Effector CD8-positive, alpha-beta T cell (primary cell): ENCODE measurements at regions not wholly inside any gene's neighbourhood (a gene's known extent, or its start where the extent isn't known, plus 50 kb on each side); places are given as distances from the start of the nearest gene placed in this dataset.
"Not testable (repeated sequence)": the region's sequence is repeated elsewhere in the genome, so short reads cannot be mapped to it uniquely, and the experiment has no call there.

Experiments used
- DNase-seq: peaks from one replicate; lab custom pipeline; 2025; lab: John Stamatoyannopoulos, UW

GRCh38 chr2:22110244-22110651 lies 986.5 kb downstream of the TDRD15 start:
- DNase-seq: no peak

DNA sequence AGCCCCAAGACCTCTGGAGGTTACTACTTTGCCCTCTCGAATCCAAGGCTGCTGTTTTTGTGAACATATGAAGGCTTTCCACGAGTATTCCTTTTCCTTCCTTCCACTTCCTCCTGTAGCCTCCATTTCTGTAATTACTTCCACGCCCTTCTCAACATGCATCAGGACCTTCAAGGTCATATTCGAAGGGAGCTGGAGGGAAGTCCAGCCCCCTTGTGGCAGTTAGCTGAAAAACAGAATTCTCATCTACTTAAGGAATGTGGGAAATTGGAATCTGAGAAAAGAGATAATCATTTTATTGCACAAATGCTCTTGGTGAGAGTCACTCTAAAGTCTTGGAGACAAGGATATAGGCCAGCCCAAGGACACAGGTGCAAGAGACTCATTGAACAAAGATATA lies 1000.2 kb downstream of the TDRD15 start:
- no peak for DNase-seq

- DNase-seq: no peak
Observed at GRCh38 chr2:22126106-22126505, 1002.3 kb downstream of the TDRD15 start.

DNA sequence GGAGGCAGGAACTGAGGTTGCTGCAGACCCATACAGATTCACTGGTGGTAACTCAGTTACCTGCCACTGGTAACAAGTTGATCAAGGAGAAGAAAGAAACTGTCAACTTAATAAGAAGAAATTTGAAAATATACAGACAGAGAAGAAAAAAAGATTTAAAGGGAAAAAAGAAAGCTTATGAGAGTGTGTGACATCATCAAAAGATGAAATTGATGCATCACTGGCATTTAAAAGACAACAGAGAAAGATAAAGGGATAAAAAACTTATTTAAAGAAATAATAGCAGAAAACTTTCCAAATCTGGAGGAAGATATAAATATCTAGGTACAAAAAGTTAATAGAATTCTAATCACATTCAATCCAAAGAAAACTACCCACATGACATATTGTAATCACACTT lies 1003.2 kb downstream of the TDRD15 start:
- no peak for DNase-seq

DNA sequence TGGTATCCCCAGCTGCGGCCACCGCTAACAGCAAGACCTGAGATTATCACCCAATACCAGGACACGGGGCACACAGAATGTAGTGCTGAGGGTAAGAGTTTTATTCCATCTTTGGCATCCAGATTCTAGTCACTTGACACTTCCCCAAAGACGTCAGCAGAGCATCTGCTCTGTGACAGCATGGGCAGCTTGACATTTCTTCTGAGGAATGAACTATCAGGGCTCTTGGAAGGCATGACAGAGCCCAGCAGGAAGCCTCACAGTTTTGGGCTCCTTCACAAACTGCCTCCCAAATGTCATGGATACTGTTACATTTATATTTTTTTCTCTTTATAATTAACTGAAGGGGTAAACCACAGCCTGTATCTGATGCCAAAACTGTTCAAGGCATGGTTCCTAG lies 1010.7 kb downstream of the TDRD15 start:
- no peak for DNase-seq

DNA sequence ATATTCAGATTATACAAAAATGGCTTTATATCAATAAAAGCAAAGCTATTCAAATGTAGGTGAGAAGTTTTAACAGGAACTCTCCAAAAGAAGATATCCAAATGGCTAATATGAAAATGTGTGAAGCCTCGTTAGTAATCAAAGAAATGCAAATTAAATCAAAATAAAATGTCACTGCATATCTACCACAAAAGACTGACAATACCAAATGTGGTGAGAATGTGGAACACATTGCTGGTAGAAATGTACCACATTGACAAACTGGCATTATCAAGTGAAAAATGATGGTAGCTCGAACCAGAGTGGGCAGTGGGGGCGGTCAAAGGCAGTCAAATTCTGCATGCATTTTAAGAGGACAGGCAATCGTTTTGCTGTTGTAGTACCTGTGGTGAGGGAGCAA lies 1012.7 kb downstream of the TDRD15 start:
- no peak for DNase-seq

DNA sequence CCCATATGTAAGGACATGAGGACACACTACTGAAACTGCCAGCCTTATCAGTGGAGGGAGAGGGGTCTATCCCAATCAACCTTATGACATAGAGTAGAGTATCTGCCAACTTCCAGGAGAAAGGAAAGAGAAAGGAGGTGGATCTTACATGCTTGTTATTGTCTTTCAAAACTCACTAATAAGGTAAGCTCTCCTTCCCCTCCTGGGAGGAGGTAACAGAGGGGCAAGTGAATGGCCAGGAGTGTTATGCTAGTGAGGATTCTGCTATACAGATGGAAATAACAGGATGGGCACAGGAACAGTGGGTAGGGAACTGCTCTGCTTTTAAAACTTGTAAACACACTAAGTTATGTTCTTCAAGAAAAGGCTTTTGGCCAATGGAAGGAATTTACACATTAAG lies 1020.1 kb downstream of the TDRD15 start:
- DNase-seq: no peak

- no peak for DNase-seq
Observed at GRCh38 chr2:22153931-22154613, 1030.3 kb downstream of the TDRD15 start.

DNA sequence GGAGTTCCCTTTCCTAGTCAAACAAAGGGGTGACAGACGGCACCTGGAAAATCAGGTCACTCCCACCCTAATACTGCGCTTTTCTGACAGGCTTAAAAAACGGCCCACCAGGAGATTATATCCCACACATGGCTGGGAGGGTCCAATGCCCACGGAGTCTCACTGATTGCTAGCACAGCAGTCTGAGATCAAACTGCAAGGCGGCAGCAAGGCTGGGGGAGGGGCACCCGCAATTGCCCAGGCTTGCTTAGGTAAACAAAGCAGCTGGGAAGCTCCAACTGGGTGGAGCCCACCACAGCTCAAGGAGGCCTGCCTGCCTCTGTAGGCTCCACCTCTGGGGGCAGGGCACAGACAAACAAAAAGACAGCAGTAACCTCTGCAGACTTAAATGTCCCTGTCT lies 1032.9 kb downstream of the TDRD15 start:
- not testable (repeated sequence) for DNase-seq

- DNase-seq: no peak
Observed at GRCh38 chr2:22167256-22167655, 1043.5 kb downstream of the TDRD15 start.

- DNase-seq: no peak
Observed at GRCh38 chr2:22175003-22175402, 1051.2 kb downstream of the TDRD15 start.

DNA sequence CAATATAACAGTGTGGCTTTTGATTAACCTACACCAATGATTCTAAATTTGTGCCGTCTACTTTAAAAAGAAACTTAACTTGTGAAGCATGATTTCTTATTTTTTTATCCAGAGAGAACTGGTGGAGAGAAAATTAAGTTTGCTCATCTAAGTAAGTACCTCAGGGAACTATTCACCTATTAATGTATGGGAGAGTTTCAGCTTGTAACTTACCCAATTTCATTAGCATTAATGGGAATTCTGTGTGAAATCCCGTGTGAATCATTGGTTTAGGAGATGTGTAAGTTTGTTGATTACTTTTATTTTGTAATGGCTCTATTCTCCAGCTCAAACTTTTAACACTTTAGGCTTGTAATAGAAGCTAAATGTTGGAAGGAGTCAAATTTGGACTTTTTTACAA lies 1061.5 kb downstream of the TDRD15 start:
- DNase-seq: no peak

DNA sequence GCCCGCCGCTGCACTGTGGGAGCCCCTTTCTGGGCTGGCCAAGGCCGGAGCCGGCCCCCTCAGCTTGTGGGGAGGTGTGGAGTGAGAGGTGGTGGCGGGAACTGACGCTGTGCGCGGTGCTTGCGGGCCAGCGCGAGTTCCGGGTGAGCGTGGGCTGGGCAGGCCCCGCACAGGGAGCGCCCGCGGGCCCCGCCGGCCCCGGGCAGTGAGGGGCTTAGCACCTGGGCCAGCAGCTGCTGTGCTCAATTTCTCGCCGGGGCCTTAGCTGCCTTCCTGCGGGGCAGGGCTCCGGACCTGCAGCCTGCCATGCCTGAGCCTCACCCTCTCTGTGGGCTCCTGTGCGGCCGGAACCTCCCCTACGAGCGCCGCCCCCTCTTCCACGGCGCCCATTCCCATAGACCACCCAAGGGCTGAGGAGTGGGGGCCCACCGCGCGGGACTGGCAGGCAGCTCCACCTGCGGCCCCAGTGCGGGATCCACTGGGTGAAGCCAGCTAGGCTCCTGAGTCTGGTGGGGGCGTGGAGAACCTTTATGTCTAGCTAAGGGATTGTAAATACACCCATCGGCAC lies 1062.6 kb downstream of the TDRD15 start:
- DNase-seq: not testable (repeated sequence)

- no peak for DNase-seq
Observed at GRCh38 chr2:22189893-22190480, 1066.2 kb downstream of the TDRD15 start.

DNA sequence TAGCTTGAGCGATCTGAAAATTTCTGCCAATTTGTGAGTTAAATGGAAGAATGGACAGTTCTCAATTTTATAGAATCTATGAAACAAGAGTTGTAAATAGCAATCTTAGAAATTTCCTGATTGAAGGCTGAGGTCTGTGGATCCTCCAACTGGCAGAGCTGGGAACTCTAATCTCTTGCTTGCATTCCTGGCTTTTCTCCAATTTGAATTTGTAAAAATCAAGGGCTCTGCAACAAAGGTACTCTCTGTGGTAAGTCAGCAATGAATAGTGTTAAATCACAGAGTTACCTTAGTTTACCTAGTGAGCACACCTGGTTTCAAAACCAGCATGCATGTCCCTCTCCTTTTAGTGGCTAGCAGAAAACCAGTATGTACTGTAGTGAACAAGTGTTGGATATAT lies 1070.5 kb downstream of the TDRD15 start:
- DNase-seq: no peak

DNA sequence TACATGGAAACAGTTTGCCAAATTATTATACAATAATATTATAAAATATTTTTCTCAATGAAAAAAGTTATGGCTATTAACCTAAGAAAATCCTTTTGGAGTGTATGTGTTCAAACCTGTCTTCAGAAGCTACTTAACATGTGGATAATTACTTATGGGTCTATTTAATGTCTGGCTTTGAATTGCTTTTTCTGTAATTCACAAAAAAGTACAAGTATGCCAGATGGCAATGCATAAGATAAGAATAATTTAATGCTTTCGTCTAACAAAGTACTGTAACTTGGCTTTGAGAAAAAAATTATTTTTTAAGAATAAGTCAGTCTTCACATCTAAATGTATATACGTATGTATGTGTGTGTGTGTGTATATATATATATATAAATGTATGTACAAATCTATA lies 1073.0 kb downstream of the TDRD15 start:
- no peak for DNase-seq

DNA sequence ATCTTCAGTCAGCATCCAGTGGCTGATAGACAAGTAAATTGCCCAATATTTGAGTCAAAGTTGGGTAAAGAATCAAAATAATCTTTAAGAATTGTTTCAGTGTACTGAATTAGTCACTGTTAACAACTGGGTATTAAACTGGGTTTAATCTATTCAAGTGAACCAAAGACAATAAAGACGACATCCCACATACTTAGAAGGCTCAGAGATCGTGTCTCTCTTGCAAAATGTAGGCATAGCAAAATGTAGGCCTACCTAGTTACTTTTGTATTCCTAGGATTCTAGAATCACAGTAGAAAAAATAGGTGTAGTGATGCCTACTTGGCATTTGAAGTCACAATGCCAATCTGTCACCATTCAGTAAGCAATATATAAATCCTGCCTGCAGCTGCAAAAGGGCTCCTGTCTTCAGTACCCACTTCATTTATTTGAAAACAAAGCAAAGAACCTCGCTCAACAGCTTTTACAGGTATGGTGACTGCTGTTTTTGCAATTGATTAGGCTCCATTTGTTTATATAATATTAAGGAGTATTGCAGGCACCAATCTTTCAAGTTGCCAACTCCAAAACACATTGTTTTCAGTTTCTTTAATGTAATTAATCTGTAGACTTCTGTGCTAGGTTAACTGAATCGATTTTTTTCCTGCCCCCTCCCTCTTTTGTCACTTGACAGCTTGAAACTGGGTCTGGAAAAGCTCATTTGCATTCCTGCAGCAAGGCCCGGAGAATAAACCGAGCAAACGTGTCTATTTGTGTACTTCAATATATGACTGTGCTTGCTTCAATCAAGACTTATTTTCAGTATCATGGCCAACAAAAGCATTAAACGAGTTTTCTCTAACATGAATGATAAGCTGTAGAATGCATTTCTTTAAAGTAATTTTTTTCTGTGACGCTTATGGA lies 1074.9 kb downstream of the TDRD15 start:
- no peak for DNase-seq

DNA sequence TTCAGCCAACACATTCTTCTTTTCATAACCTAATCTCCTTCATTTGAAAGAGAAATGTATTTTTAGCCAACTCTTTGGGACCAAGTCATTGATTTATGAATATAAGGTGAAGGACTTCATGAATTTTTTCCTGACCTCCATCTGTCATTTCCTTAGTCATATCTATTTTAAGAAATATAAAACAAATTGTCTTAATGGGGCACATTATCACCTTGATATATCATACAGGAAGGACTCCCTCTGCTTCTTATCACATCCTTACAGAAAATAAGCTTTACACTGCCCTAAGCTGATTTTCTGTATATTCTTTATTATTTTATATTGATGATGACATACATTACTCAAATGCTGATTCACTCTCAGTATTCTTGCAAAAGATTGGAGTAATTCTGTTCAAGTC lies 1076.2 kb downstream of the TDRD15 start:
- DNase-seq: no peak

GRCh38 chr2:22209545-22209944 lies 1085.8 kb downstream of the TDRD15 start:
- DNase-seq: no peak

DNA sequence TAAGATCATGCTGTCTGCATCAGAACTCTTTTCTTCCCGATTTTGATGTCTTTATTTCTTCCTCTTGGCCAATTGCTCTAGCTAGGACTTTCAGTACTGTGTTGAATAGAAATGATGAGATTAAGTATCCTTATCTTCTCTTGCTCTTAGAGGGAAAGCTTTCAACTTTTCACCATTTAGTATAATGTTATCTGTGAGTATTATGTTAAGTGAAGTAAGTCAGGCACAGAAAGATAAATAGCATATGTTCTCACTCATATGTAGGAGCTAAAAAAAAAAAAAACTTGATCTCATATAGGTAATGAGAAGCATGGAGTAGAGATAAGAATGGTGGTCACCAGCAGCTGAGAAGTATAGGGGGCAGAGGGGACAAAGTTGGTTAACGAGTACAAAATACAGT lies 1089.5 kb downstream of the TDRD15 start:
- DNase-seq: no peak

GRCh38 chr2:22215517-22215916 lies 1091.7 kb downstream of the TDRD15 start:
- no peak for DNase-seq

DNA sequence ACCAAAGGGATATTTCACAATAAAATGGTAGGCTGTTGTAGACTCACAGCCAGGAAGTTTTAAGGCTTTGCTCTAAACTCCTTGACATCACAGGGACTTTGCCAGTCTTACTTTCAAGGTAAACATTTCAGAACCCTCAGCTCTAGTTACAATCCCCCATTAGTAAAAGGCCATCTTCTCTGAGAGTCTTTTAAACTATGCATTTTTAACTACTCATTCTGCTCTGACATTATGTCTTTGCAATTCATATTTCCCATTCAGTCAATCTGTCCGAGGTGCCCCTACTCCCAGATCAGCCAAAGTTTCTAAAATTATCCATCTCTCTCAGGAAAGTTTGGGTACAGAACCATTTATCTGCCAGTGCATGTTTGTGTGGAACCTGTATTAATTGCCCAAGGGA lies 1094.1 kb downstream of the TDRD15 start:
- DNase-seq: no peak

DNA sequence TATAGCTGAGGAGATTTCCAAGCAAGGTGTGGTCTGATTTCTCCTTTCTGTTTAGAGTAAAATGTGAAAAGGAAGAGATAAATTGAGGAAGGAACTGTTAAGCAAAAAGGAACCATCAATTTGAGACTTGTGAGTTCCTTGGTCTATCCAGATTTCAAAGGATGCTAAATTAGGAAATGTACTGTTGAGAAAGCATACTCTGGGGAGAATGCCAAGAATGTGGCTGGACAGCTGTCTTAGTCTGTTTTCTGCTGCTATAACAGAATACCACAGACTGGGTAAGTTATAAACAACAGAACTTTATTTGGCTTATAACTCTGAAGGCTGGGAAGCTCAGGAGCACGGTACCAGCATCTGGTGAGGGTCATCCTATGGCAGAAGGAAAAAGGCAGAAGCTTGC lies 1097.2 kb downstream of the TDRD15 start:
- DNase-seq: no peak
